ENCODE measurements at regions not wholly inside any gene's neighbourhood (a gene's known extent, or its start where the extent isn't known, plus 50 kb on each side); places are given as distances from the start of the nearest gene placed in this dataset.

DNA sequence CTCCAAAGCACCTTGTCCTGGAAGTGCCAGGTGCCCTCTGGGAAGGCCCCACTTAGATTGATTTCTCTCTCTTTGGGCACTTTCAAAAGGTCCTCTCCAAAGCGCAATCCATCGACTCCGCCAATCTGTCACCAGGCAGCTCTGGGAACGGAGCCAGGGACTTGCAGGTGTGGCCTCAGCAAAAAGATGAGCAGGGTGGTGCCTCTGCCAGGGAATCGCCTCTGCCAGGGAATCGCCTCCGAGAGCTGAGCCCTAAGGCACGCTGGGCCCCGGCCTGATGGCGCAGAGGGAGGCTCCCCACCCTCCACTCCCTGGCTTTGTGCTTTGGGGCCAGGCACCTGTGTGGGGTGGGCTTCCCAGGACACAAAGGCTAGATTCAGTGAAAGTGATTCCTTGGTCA, 1391.3 kb downstream of the TBC1D22A start:
- DNase-seq = peak; percentile 82

DNA sequence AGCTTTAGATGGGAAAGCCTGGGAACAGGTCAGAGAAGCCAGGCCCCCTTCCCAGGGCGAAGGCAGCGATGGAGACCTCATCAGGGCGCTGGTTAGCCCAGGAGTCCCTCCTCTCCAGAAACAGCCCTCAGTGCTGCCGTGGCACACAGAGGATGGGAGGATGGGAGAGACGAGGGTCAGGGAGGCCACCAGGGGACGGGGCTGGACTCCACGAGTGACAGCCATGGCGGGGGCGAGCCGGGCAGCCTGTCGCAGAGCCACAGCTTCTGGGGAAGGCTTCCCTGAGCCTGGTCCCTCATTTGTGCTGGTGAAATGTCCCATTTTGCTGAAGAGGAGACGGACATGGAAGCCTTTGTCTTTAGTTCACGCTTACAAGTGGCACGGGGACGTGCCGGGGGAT, 1390.5 kb downstream of the TBC1D22A start:
- DNase-seq = no peak

DNA sequence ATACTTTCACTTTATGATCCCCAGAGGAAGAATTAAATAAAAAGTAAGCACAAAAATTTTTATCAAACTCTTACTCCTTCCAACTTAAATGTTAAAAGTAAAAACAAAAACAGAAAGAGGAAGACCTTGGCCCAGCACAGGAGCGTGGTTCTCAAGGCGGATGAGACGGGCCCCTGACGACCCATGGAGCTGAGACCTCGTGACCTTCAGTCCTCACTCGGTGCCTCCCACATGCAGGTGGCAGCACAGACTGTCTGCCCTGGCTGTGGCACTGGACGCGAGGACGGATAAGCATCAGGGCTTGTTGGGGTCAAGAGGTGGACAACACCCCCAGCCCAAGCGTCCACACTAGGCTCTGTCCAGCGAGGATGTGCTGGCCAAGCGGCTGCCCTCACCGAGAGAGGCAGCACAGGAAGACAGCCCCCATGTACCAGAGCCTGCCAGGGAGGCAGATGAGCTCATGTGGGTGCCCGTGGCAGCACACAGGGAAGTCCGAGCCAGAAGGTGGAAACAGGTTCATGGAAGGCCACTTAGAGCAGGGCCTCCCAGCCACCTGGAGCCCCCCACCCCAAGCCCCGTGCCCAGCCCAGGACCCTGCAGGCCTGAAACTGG, 1389.8 kb downstream of the TBC1D22A start:
- DNase-seq = no peak

GRCh38 chr22:48151641-48152040, 1389.2 kb downstream of the TBC1D22A start:
- DNase-seq = no peak

GRCh38 chr22:48147831-48148230, 1385.4 kb downstream of the TBC1D22A start:
- no peak for DNase-seq

GRCh38 chr22:48147404-48147803, 1385.0 kb downstream of the TBC1D22A start:
- no peak for DNase-seq

- DNase-seq = peak; percentile 76
Observed at GRCh38 chr22:48146426-48146825, 1384.0 kb downstream of the TBC1D22A start.

DNA sequence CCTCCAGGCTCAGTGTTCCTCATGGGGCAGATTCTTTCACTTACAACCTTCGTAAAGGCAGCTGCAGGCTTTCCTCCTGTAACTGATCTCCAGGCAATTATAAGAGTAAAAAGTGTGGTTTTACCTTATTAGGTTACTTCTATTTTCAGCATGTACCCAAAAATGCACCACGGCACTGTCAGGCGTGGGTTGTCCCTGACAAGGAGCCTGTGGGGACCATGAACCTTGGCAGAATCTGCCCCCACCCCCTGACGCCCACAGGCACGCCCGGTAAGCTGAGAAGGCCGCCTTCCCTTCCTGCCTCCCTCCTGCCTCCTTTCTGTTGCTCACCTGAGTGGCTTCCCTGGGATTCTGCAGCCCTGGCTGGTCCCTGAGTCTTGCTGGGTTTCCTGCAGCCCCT, 1383.3 kb downstream of the TBC1D22A start:
- no peak for DNase-seq

GRCh38 chr22:48144318-48144717, 1381.9 kb downstream of the TBC1D22A start:
- no peak for DNase-seq

- no peak for DNase-seq
Observed at GRCh38 chr22:48143856-48144255, 1381.4 kb downstream of the TBC1D22A start.

GRCh38 chr22:48142388-48142787, 1379.9 kb downstream of the TBC1D22A start:
- DNase-seq = no peak

DNA sequence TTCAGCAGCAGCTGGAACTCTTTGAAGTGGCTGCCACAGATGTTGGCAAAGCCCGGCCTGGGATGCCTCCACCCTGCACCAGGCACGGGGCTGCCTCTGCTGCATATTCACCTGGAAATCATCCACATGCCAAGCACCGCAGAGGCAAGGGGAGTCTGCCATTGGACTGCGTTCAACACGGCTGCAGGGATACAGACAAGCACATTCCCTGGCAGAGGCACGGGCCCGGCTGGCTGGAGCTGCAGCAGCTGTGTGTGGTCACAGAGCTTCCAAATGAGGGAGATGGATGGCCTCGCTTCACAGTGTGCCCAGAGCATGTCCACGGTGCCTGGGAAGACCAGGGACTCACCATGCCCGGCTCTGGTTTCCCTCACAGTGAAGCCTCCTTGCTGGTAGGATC, 1378.9 kb downstream of the TBC1D22A start:
- peak; percentile 62 for DNase-seq

DNA sequence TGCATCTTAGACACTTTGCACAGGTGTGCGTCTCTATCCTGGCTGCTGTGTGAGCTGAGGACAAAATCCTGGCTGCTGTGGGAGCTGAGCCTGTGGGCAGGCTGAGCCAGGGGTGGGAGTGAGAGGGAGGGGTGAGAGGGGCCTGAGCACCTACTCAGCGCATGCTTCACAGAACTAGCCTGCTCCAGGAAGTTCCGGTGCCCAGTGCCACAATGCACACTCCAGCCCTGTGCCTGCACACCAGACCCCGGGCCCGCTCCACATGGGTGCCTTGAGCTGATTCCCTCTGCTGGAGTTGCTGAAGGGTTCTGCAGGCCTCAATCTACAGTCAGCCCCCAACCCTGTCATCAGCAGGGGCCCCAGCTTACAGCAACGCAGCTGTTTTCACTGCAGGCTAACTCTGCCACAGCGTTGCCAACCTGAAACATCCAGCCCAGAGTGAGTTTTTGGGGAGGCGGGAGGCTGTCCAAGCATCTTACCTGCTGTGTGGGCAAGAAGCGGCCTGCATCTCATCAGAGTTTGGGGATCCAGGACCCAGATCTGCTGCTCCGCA, 1377.9 kb downstream of the TBC1D22A start:
- no peak for DNase-seq

DNA sequence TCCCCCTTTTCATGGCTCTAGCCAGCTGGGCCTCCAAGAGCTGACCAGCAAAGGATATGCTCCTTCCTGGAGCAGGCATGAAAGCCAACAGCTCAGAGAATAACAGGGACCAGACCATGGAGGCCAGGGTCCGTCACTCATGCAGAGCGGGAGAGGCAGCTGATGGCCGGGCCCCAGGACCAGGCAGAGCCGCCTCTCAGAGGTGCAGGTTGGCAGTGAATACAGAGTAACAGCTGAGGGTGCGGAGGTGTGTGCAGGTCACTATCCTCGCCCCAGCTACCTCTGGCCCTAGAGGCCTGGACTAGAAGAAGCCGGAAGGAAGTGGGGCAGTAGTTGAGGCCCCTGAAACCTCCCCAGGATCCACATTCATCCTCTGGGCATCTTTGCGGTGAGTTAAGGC, 1377.3 kb downstream of the TBC1D22A start:
- no peak for DNase-seq

- no peak for DNase-seq
Observed at GRCh38 chr22:48138855-48139254, 1376.4 kb downstream of the TBC1D22A start.

DNA sequence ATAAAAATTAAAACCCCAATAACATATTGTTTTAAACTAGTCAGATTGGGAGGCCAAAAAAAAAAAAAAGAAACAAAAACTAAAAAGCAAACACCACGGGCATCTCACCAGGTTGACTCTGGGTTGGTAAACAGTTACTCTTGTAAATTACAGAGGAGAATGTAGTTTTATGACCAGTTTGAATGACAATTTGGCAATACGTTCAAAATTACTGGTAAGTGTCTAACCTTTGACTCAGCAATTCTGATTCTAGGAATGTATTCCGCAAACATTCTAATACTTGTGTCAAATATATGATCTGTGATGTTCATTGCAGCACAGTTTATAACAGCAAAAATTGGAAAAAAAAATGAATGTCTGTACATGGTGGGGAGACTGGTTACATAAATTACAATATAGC, 1376.0 kb downstream of the TBC1D22A start:
- no peak for DNase-seq

GRCh38 chr22:48137640-48138039, 1375.2 kb downstream of the TBC1D22A start:
- DNase-seq = no peak

DNA sequence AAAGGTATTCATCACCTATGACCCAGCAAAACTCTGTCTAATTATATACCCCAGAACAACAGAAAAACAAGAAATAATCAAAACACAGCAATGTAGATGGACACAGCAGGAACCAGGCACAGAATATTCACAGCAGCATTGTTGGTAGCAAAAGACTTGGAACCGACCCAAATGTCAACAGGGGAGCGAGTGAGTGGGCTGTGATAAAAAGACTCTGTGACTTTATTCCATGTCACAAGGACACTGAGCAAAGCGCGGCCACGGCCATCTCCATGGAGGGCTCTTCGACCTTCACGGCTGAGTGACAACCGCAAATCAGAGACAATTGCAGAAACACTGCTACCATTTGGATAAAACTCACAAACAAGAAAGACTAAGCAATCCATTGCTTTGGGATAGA, 1373.1 kb downstream of the TBC1D22A start:
- no peak for DNase-seq

DNA sequence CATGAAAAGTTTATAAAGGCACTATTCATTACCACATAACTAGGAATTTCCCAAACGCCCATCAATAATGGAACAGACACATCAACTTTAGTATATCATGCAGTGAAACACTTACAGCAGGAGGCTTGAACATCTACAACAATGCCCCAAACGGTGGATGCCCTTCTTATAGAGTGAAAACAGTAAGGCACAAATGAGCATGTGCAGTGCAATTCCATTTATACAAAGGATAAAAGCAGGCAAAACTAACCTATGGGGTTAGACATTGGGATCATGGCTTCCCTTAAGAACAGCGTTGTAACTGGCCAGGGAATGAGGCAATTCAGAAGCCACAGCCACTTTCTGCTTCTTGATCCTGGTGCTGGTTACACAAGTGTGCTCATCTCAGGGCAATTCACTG, 1363.0 kb downstream of the TBC1D22A start:
- DNase-seq = no peak

- DNase-seq = no peak
Observed at GRCh38 chr22:48121984-48122383, 1359.5 kb downstream of the TBC1D22A start.

- DNase-seq = no peak
Observed at GRCh38 chr22:48118654-48119053, 1356.2 kb downstream of the TBC1D22A start.

DNA sequence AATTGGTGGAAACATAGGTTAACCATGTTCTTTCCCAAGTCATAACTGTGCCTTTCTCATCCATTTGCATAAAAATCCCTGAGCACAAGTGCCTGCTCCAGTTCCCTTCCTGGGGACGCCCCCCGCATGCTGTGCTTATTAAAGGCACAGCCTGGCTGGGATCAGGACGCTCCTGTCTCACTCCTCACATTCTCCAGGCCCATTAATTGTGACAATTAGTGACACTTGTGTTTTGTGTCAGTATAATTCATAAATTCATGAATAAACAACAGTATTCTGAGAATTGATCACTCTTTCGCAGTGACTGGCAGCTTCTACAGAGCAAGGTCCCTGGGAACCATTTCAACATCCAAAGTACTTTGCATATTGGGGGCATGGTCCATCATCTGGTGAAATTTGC, 1354.4 kb downstream of the TBC1D22A start:
- no peak for DNase-seq

- DNase-seq = no peak
Observed at GRCh38 chr22:48112687-48113521, 1350.5 kb downstream of the TBC1D22A start.

GRCh38 chr22:48106715-48107259, 1344.3 kb downstream of the TBC1D22A start:
- no peak for DNase-seq

All from NCI-H1105 (cell line).